ENCODE measurements at regions not wholly inside any gene's neighbourhood (a gene's known extent, or its start where the extent isn't known, plus 50 kb on each side); places are given as distances from the start of the nearest gene placed in this dataset.

GRCh38 chr3:29183346-29184087 lies 97.4 kb upstream of the RBMS3 start:
- TF ChIP-seq, protein P1, sequence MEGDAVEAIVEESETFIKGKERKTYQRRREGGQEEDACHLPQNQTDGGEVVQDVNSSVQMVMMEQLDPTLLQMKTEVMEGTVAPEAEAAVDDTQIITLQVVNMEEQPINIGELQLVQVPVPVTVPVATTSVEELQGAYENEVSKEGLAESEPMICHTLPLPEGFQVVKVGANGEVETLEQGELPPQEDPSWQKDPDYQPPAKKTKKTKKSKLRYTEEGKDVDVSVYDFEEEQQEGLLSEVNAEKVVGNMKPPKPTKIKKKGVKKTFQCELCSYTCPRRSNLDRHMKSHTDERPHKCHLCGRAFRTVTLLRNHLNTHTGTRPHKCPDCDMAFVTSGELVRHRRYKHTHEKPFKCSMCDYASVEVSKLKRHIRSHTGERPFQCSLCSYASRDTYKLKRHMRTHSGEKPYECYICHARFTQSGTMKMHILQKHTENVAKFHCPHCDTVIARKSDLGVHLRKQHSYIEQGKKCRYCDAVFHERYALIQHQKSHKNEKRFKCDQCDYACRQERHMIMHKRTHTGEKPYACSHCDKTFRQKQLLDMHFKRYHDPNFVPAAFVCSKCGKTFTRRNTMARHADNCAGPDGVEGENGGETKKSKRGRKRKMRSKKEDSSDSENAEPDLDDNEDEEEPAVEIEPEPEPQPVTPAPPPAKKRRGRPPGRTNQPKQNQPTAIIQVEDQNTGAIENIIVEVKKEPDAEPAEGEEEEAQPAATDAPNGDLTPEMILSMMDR (conservative IDR thresholded peaks at IDR 0.05; ENCODE audit: low read length), result no peak
- TF ChIP-seq EZH2phosphoT487 (IDR thresholded peaks at IDR 0.05; ENCODE audit: borderline replicate concordance, low read depth, low read length), result no peak

Measured in OCI-LY7 (cell line).